LNCaP clone FGC (cell line): ENCODE measurements at regions not wholly inside any gene's neighbourhood (a gene's known extent, or its start where the extent isn't known, plus 50 kb on each side); places are given as distances from the start of the nearest gene placed in this dataset.

Experiments used
- DNase-seq: peaks from one replicate; pipeline ENCODE4 v3.0.0-alpha.2; 2011; ENCODE audit warnings: low read depth
- H3K4me3 ChIP-seq: 2 replicates; pipeline ENCODE4 v1.5.1; 2011; ENCODE audit warnings: mild to moderate bottlenecking, low read depth, low read length, control low read depth
- CTCF ChIP-seq: IDR thresholded peaks from 2 replicates; pipeline ENCODE4 v1.5.1; 2012; ENCODE audit warnings: mild to moderate bottlenecking; ENCODE audit not compliant: control insufficient read depth, insufficient read depth; ENCODE audit errors: extremely low read depth

GRCh38 chr5:91535499-91535898 is 152.4 kb upstream of the ARRDC3 start:
- no peak for DNase-seq
- TF ChIP-seq CTCF: no peak
- no peak overlapping the region for H3K4me3 ChIP-seq

GRCh38 chr5:91534332-91534731 is 151.2 kb upstream of the ARRDC3 start:
- TF ChIP-seq CTCF: no peak
- H3K4me3 ChIP-seq: no peak overlapping the region
- DNase-seq: no peak

- DNase-seq: no peak
- H3K4me3 ChIP-seq: no peak overlapping the region
- no peak for TF ChIP-seq CTCF
Observed at GRCh38 chr5:91532779-91533178, 149.7 kb upstream of the ARRDC3 start.

- H3K4me3 ChIP-seq: no peak overlapping the region
- no peak for TF ChIP-seq CTCF
- no peak for DNase-seq
Observed at GRCh38 chr5:91532281-91532680, 149.2 kb upstream of the ARRDC3 start.

GRCh38 chr5:91528831-91529230 is 145.7 kb upstream of the ARRDC3 start:
- no peak for TF ChIP-seq CTCF
- peak; percentile 94 for DNase-seq
- no peak overlapping the region for H3K4me3 ChIP-seq

GRCh38 chr5:91521785-91522184 is 138.7 kb upstream of the ARRDC3 start:
- TF ChIP-seq CTCF: no peak
- H3K4me3 ChIP-seq: no peak overlapping the region
- no peak for DNase-seq

- no peak for TF ChIP-seq CTCF
- H3K4me3 ChIP-seq: no peak overlapping the region
- DNase-seq: no peak
Observed at GRCh38 chr5:91521334-91521733, 138.2 kb upstream of the ARRDC3 start.
